IMR-90 (cell line): ENCODE measurements at regions not wholly inside any gene's neighbourhood (a gene's known extent, or its start where the extent isn't known, plus 50 kb on each side); places are given as distances from the start of the nearest gene placed in this dataset.

ENCODE experiments used
- ATAC-seq: fragments of 200-7000 bp; cut with Tn5 transposase; 2 replicates; pipeline ENCODE4 v1.9.1; 2020; ENCODE audit warnings: low read depth, mild to moderate bottlenecking, moderate library complexity
- BruUV-seq: library from RNA; stranded (reverse); fragments of 400-500 nt; replicated peaks from 2 replicates; lab custom pipeline; 2021; lab: Mats Ljungman, UMichigan
- CTCF ChIA-PET: fragments of 300-600 bp; formaldehyde crosslinking; extraction: SDS; loops from one replicate; lab custom pipeline; 2021; ENCODE audit warnings: antibody characterized with exemption; lab: Yijun Ruan, JAX
- POLR2A ChIA-PET: fragments of 300-600 bp; sonication (Branson Sonifier 250); formaldehyde crosslinking; loops from one replicate; lab custom pipeline; 2022; ENCODE audit warnings: antibody characterized with exemption; ENCODE audit not compliant: unreplicated experiment; lab: Charles Lee
- DNase-seq: peaks from one replicate; pipeline ENCODE4 v3.0.0; 2013
- H2AFZ ChIP-seq: replicated peaks from 2 replicates; pipeline ENCODE3; 2013; ENCODE audit warnings: low read length, mild to moderate bottlenecking; ENCODE audit not compliant: poor library complexity
- H2AK5ac ChIP-seq: 2 replicates; pipeline ENCODE4 v1.6.1; 2013; ENCODE audit warnings: low read depth, low read length, inconsistent platforms
- H2AK9ac ChIP-seq: replicated peaks from 2 replicates; pipeline ENCODE3; 2013; ENCODE audit warnings: mild to moderate bottlenecking, low read depth, low read length, moderate library complexity; ENCODE audit not compliant: poor library complexity
- H2BK120ac ChIP-seq: 2 replicates; pipeline ENCODE4 v1.6.1; 2013; ENCODE audit warnings: low read depth, low read length, inconsistent platforms
- H2BK15ac ChIP-seq: 3 replicates; pipeline ENCODE4 v1.6.1; 2013; ENCODE audit warnings: low read depth, low read length, inconsistent platforms
- H2BK20ac ChIP-seq: 2 replicates; pipeline ENCODE4 v1.6.1; 2013; ENCODE audit warnings: low read depth, mild to moderate bottlenecking, inconsistent platforms, low read length, moderate library complexity
- H2BK5ac ChIP-seq: 2 replicates; pipeline ENCODE4 v1.6.1; 2013; ENCODE audit warnings: mild to moderate bottlenecking, low read depth, low read length, inconsistent platforms; ENCODE audit not compliant: poor library complexity, severe bottlenecking
- H3K14ac ChIP-seq: replicated peaks from 2 replicates; pipeline ENCODE4 v1.6.1; 2013; ENCODE audit warnings: low read depth, low read length, inconsistent platforms
- H3K18ac ChIP-seq: 2 replicates; pipeline ENCODE4 v1.6.1; 2013; ENCODE audit warnings: low read depth, low read length, control low read depth
- H3K23ac ChIP-seq: 2 replicates; pipeline ENCODE4 v1.6.1; 2013; ENCODE audit warnings: low read depth, low read length, inconsistent platforms
- H3K27ac ChIP-seq: 2 replicates; pipeline ENCODE4 v1.5.1; 2013; ENCODE audit warnings: mild to moderate bottlenecking, control low read depth, low read length; ENCODE audit not compliant: insufficient read depth
- H3K27me3 ChIP-seq: 2 replicates; pipeline ENCODE4 v1.6.1; 2013; ENCODE audit warnings: low read length; ENCODE audit not compliant: control insufficient read depth, insufficient read depth
- H3K36me3 ChIP-seq: 2 replicates; pipeline ENCODE4 v1.6.1; 2013; ENCODE audit warnings: low read length, mixed read lengths; ENCODE audit not compliant: control insufficient read depth, insufficient read depth
- H3K4ac ChIP-seq: 2 replicates; pipeline ENCODE4 v1.6.1; 2013; ENCODE audit warnings: low read depth, low read length, inconsistent platforms
- H3K4me1 ChIP-seq: 2 replicates; pipeline ENCODE4 v1.6.1; 2013; ENCODE audit warnings: low read length, mixed read lengths; ENCODE audit not compliant: control insufficient read depth, insufficient read depth
- H3K4me2 ChIP-seq: 2 replicates; pipeline ENCODE4 v1.6.1; 2013; ENCODE audit warnings: low read depth, mild to moderate bottlenecking, control low read depth, low read length, moderate library complexity
- H3K4me3 ChIP-seq: 2 replicates; pipeline ENCODE4 v1.5.1; 2013; ENCODE audit warnings: low read depth, mild to moderate bottlenecking, control low read depth, low read length, moderate library complexity; ENCODE audit not compliant: insufficient read depth
- H3K56ac ChIP-seq: 2 replicates; pipeline ENCODE4 v1.6.1; 2013; ENCODE audit warnings: low read length, inconsistent platforms; ENCODE audit not compliant: insufficient read depth; ENCODE audit errors: extremely low read depth
- H3K79me1 ChIP-seq, 2 experiments: 2 replicates each; pipeline ENCODE4 v1.6.1; 2013; ENCODE audit warnings: low read length in 2 of 2, inconsistent platforms in 1 of 2, low read depth in 1 of 2
- H3K9ac ChIP-seq: 2 replicates; pipeline ENCODE4 v1.6.1; 2013; ENCODE audit warnings: low read depth, low read length, control low read depth
- H3K9me1 ChIP-seq: 2 replicates; pipeline ENCODE4 v1.6.1; 2013; ENCODE audit warnings: low read length, inconsistent platforms; ENCODE audit not compliant: insufficient read depth
- H3K9me3 ChIP-seq: 2 replicates; pipeline ENCODE4 v1.6.1; 2013; ENCODE audit warnings: low read length; ENCODE audit not compliant: control insufficient read depth, insufficient read depth
- H4K20me1 ChIP-seq: 2 replicates; pipeline ENCODE4 v1.6.1; 2013; ENCODE audit warnings: low read length, inconsistent platforms; ENCODE audit not compliant: insufficient read depth
- H4K5ac ChIP-seq: 2 replicates; pipeline ENCODE4 v1.6.1; 2013; ENCODE audit warnings: mild to moderate bottlenecking, low read depth, low read length, control low read depth
- H4K8ac ChIP-seq, 2 experiments: 2 replicates each; pipeline ENCODE4 v1.6.1; 2013; ENCODE audit warnings: low read depth in 2 of 2, low read length in 2 of 2, control low read depth in 1 of 2, inconsistent platforms in 1 of 2
- H4K91ac ChIP-seq: 2 replicates; pipeline ENCODE4 v1.6.1; 2013; ENCODE audit warnings: low read depth, low read length, inconsistent platforms; ENCODE audit not compliant: insufficient read depth
- CHD1 ChIP-seq: IDR thresholded peaks from 2 replicates; pipeline ENCODE4 v1.6.1; 2012; ENCODE audit warnings: low read depth, low read length, improper control_type of control experiment
- ELK1 ChIP-seq: fragments of 150-350 bp; IDR thresholded peaks from 2 replicates; pipeline ENCODE4 v1.6.1; 2016; ENCODE audit warnings: low read depth, mild to moderate bottlenecking, low read length, moderate library complexity, borderline replicate concordance
- FOS ChIP-seq: fragments of 150-350 bp; IDR thresholded peaks from 2 replicates; pipeline ENCODE4 v1.6.1; 2016; ENCODE audit warnings: low read depth, low read length
- MAZ ChIP-seq: IDR thresholded peaks from 2 replicates; pipeline ENCODE4 v1.6.1; 2012; ENCODE audit warnings: low read depth, mild to moderate bottlenecking, low read length, improper control_type of control experiment, moderate library complexity, borderline replicate concordance
- NFE2L2 ChIP-seq: fragments of 150-350 bp; IDR thresholded peaks from 2 replicates; pipeline ENCODE4 v1.6.1; 2016; ENCODE audit warnings: low read depth, mild to moderate bottlenecking, low read length
- POLR2A ChIP-seq: IDR thresholded peaks from 2 replicates; pipeline ENCODE4 v1.6.1; 2012; ENCODE audit warnings: mild to moderate bottlenecking, low read depth, low read length
- RAD21 ChIP-seq: IDR thresholded peaks from 2 replicates; pipeline ENCODE4 v1.6.1; 2012; ENCODE audit warnings: low read length, improper control_type of control experiment
- RCOR1 ChIP-seq: IDR thresholded peaks from 2 replicates; pipeline ENCODE4 v1.6.1; 2012; ENCODE audit warnings: mild to moderate bottlenecking, low read length, improper control_type of control experiment; ENCODE audit not compliant: insufficient replicate concordance
- RFX5 ChIP-seq: IDR thresholded peaks from 2 replicates; pipeline ENCODE4 v1.8.0; 2012; ENCODE audit warnings: low read depth, mild to moderate bottlenecking, low read length, moderate library complexity
- SMC3 ChIP-seq: fragments of 150-350 bp; IDR thresholded peaks from 2 replicates; pipeline ENCODE4 v1.6.1; 2016; ENCODE audit warnings: low read depth, mild to moderate bottlenecking, antibody characterized with exemption, low read length, moderate library complexity
- WGBS, 2 experiments: methylation state at CpG; one replicate each; pipeline versions ENCODE4 v1.1.5 to v1.1.7; 2013; ENCODE audit warnings: missing lambda C conversion rate in 2 of 2; ENCODE audit not compliant: insufficient read length in 1 of 2; ENCODE audit errors: extremely low coverage in 2 of 2; 5-methylcytosine and 5-hydroxymethylcytosine counted together
- dilution Hi-C: fragments of 300-500 bp; cut with HindIII; formaldehyde crosslinking; loops from one replicate; pipeline ENCODE4 v1.14.3; 2018; ENCODE audit warnings: low sequenced_read_pairs; ENCODE audit not compliant: unreplicated experiment
- in situ Hi-C: fragments of 300-500 bp; cut with MboI; formaldehyde crosslinking; loops from 3 replicates; pipeline ENCODE4 v1.14.3; 2019; ENCODE audit warnings: low sequenced_read_pairs, inconsistent platforms, mixed read lengths
- intact Hi-C: fragments of 100-400 bp; cut with micrococcal nuclease; formaldehyde crosslinking; loops from 2 replicates; pipeline ENCODE4 v1.10.0; 2022
- TF ChIP-seq, protein P1 (sequence below): conservative IDR thresholded peaks from 2 replicates; pipeline ENCODE4 v1.5.1; 2012; ENCODE audit warnings: mild to moderate bottlenecking, low read depth, low read length, improper control_type of control experiment

GRCh38 chr12:124122722-124123121 is 149.7 kb downstream of the ZNF664 start:
- TF ChIP-seq, protein P1, sequence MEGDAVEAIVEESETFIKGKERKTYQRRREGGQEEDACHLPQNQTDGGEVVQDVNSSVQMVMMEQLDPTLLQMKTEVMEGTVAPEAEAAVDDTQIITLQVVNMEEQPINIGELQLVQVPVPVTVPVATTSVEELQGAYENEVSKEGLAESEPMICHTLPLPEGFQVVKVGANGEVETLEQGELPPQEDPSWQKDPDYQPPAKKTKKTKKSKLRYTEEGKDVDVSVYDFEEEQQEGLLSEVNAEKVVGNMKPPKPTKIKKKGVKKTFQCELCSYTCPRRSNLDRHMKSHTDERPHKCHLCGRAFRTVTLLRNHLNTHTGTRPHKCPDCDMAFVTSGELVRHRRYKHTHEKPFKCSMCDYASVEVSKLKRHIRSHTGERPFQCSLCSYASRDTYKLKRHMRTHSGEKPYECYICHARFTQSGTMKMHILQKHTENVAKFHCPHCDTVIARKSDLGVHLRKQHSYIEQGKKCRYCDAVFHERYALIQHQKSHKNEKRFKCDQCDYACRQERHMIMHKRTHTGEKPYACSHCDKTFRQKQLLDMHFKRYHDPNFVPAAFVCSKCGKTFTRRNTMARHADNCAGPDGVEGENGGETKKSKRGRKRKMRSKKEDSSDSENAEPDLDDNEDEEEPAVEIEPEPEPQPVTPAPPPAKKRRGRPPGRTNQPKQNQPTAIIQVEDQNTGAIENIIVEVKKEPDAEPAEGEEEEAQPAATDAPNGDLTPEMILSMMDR = no peak
- TF ChIP-seq POLR2A (no peak), RFX5 (no peak), CHD1 (no peak), NFE2L2 (no peak), ELK1 (no peak), RAD21 (no peak), SMC3 (no peak), FOS (no peak), RCOR1 (no peak), MAZ (no peak)
- no peaks in the 10 kb centered on the region for H3K9me3 ChIP-seq
- no peak overlapping the region for H3K23ac ChIP-seq
- DNase-seq (no peak), ATAC-seq (no peak)
- no peak overlapping the region for H3K14ac ChIP-seq
- no peak overlapping the region for H2BK15ac ChIP-seq
- H2BK5ac ChIP-seq = no peak overlapping the region
- H3K56ac ChIP-seq = no peak overlapping the region
- no peaks in the 10 kb centered on the region for H3K9me1 ChIP-seq
- no TSS peak for BruUV-seq
- H3K9ac ChIP-seq = no peak overlapping the region
- H3K79me1 ChIP-seq = no peaks in the 10 kb centered on the region
- H4K20me1 ChIP-seq = no peaks in the 10 kb centered on the region
- ChIA-PET CTCF (no interaction called here), POLR2A (no interaction called here)
- no peak overlapping the region for H4K8ac ChIP-seq
- H2AK9ac ChIP-seq = no peak overlapping the region
- no peak overlapping the region for H3K4ac ChIP-seq
- no peak overlapping the region for H2BK120ac ChIP-seq
- H3K27ac ChIP-seq = no peak overlapping the region
- no peak overlapping the region for H4K5ac ChIP-seq
- H2AK5ac ChIP-seq = no peak overlapping the region
- no peak overlapping the region for H2AFZ ChIP-seq
- no peak overlapping the region for H4K91ac ChIP-seq
- in situ Hi-C loops = no loop called here
- no peak overlapping the region for H2BK20ac ChIP-seq
- no peaks in the 10 kb centered on the region for H3K36me3 ChIP-seq
- peaks cover 25% of the 10 kb centered on the region for H3K27me3 ChIP-seq
- dilution Hi-C loops = no loop called here
- intact Hi-C loops = no loop called here
- H3K4me2 ChIP-seq = no peak overlapping the region
- no peaks in the 10 kb centered on the region for H3K4me1 ChIP-seq
- 43% methylated on average over 1 of the region's 9 CpGs; no CpG with 5 or more reads in 1 of the 2 experiments for WGBS, 2 experiments
- H3K18ac ChIP-seq = no peak overlapping the region
- H3K4me3 ChIP-seq = no peak overlapping the region
